Kidney (tissue), 13 donors: ENCODE measurements at regions not wholly inside any gene's neighbourhood (a gene's known extent, or its start where the extent isn't known, plus 50 kb on each side); places are given as distances from the start of the nearest gene placed in this dataset.

ENCODE experiments used
- DNase-seq, 5 donors: peaks; one replicate each; pipeline ENCODE4 v3.0.0-alpha.2; 2013 to 2020
- FAIRE-seq: peaks from 2 replicates; lab custom pipeline; 2012; peaks lifted over from hg19 to GRCh38; lab: Jason Lieb, UNC
- H3K27ac ChIP-seq, 2 donors: one replicate each; pipeline ENCODE4 v1.7.0; 2013; ENCODE audit warnings: low read depth in 2 of 2, low read length in 2 of 2, inconsistent platforms in 1 of 2
- H3K27me3 ChIP-seq: one replicate; pipeline ENCODE4 v1.7.1; 2013; ENCODE audit warnings: low read length, inconsistent platforms; ENCODE audit not compliant: control insufficient read depth, insufficient read depth
- H3K36me3 ChIP-seq, 3 donors: one replicate each; pipeline versions ENCODE4 v1.7.0 to v1.7.1; 2013; ENCODE audit warnings: low read length in 3 of 3, control low read depth in 1 of 3, inconsistent platforms in 1 of 3; ENCODE audit not compliant: insufficient read depth in 3 of 3, control insufficient read depth in 2 of 3
- H3K4me1 ChIP-seq, 3 donors: one replicate each; pipeline versions ENCODE4 v1.7.0 to v1.7.1; 2013; ENCODE audit warnings: low read length in 3 of 3, inconsistent platforms in 1 of 3, low read depth in 1 of 3; ENCODE audit not compliant: control insufficient read depth in 2 of 3, insufficient read depth in 2 of 3
- H3K4me3 ChIP-seq, 3 donors: one replicate each; pipeline versions ENCODE4 v1.7.0 to v1.8.1; 2013; ENCODE audit warnings: low read length in 3 of 3, control low read depth in 1 of 3, inconsistent platforms in 1 of 3
- H3K9ac ChIP-seq, 3 donors: one replicate each; pipeline versions ENCODE4 v1.7.0 to v1.7.1; 2013; ENCODE audit warnings: low read length in 3 of 3, control low read depth in 1 of 3, inconsistent platforms in 1 of 3
- H3K9me3 ChIP-seq, 3 donors: one replicate each; pipeline versions ENCODE4 v1.7.0 to v1.7.1; 2013; ENCODE audit warnings: low read length in 3 of 3, control low read depth in 1 of 3, inconsistent platforms in 1 of 3; ENCODE audit not compliant: control insufficient read depth in 2 of 3, insufficient read depth in 1 of 3
- CTCF ChIP-seq: IDR thresholded peaks from 3 replicates; pipeline ENCODE4 v1.5.1; 2012; ENCODE audit warnings: mild to moderate bottlenecking, moderate library complexity, borderline replicate concordance; ENCODE audit not compliant: insufficient read depth; ENCODE audit errors: extremely low read depth
- intact Hi-C: fragments of 100-400 bp; cut with DNase I; formaldehyde crosslinking; loops from one replicate; pipeline ENCODE4 v1.11.1; 2022
- donor health status: control.
- donor health status: control.
- donor health status: control.
- donor health status: control.
- donor health status: control.
- donor health status: DM: yes; HTN: yes; CAD: no.
- donor health status: Normal renal cell carcinoma (clear cell type).

DNA sequence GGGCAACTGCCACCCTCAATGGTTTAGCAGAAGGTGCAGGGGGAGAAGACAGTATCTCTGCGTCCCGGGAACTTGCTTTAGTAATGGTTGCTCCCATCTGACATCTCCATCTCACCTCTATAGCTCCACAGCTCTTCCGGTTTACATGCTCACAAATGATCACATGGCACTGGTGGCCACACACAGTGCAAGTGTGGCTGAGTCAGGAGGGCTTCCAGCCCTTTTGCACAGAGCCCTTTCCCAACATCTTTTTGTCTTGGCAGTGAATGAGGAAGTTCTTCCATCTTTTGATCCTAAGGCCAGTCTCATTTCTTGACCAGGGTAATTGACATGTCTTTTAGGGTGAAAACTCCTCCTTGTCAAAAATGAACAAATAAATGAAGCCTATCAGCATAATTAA, 347.7 kb downstream of the LPIN1 start:
- H3K9me3 ChIP-seq: no peaks in the 10 kb centered on the region
- H3K27ac ChIP-seq: no peak overlapping the region
- H3K4me3 ChIP-seq: no peak overlapping the region
- H3K27me3 ChIP-seq: no peaks in the 10 kb centered on the region
- no peak overlapping the region for H3K9ac ChIP-seq
- H3K4me1 ChIP-seq: peaks cover 0 to 2% (median 0%) of the 10 kb centered on the region in 3 donors
- no peak for DNase-seq
- TF ChIP-seq CTCF: no peak
- FAIRE-seq: no peak
- no peaks in the 10 kb centered on the region for H3K36me3 ChIP-seq
- intact Hi-C loops: no loop called here

GRCh38 chr2:12096051-12096787, 349.8 kb downstream of the LPIN1 start:
- Histone ChIP-seq H3K27ac (no peak overlapping the region), H3K4me3 (no peak overlapping the region), H3K9ac (no peak overlapping the region), H3K4me1 (peaks cover 0 to 2% (median 0%) of the 10 kb centered on the region in 3 donors), H3K36me3 (no peaks in the 10 kb centered on the region), H3K27me3 (no peaks in the 10 kb centered on the region), H3K9me3 (no peaks in the 10 kb centered on the region)
- intact Hi-C loops: no loop called here
- no peak for DNase-seq
- FAIRE-seq: no peak
- no peak for TF ChIP-seq CTCF

DNA sequence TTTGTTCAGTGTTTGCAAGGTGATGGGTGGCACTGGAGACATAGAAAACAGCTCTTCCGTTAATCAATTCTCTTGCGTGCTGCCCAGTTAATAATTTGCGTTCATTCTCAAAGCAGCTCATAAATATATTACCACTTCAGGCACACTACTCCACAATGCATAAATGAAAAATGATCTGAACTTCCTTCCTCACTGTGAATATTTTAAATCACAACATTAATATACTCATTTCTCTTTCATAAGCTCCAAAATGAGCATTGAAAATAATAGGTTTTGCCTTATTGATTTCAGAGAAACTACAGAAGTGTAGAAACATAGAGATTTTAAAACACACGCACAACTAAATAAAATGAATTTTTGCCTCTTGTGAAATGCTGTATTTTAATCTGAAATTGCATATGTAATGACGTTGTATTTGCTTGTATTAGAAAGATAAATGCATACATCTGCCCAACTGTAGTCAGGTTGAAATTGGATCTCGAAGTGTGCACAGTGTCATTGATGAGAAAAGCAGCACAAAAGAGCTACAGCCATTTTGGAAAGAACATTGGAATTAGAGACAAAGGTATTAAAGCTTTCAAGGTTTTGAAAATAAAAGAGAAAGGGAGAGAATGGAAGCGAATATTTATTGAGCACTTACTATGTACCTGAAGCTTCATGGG, 350.5 kb downstream of the LPIN1 start:
- H3K27ac ChIP-seq: no peak overlapping the region
- no peak overlapping the region for H3K4me3 ChIP-seq
- H3K4me1 ChIP-seq: peaks cover 0 to 2% (median 0%) of the 10 kb centered on the region in 3 donors
- no peaks in the 10 kb centered on the region for H3K36me3 ChIP-seq
- no peak for TF ChIP-seq CTCF
- intact Hi-C loops: no loop called here
- no peak for DNase-seq
- H3K9me3 ChIP-seq: no peaks in the 10 kb centered on the region
- no peak overlapping the region for H3K9ac ChIP-seq
- FAIRE-seq: no peak
- H3K27me3 ChIP-seq: no peaks in the 10 kb centered on the region
